Caco-2 (cell line): ENCODE measurements at regions not wholly inside any gene's neighbourhood (a gene's known extent, or its start where the extent isn't known, plus 50 kb on each side); places are given as distances from the start of the nearest gene placed in this dataset.

ENCODE experiments used
- BruUV-seq: library from RNA; stranded (reverse); fragments of 400-500 nt; replicated peaks from 2 replicates; lab custom pipeline; 2021; lab: Mats Ljungman, UMichigan
- CTCF ChIA-PET: fragments of 300-600 bp; sonication (Branson Sonifier 250); formaldehyde crosslinking; loops from one replicate; lab custom pipeline; 2022; ENCODE audit warnings: antibody characterized with exemption; lab: Charles Lee
- POLR2A ChIA-PET: fragments of 300-600 bp; sonication (Branson Sonifier 250); formaldehyde crosslinking; loops from one replicate; lab custom pipeline; 2022; ENCODE audit warnings: antibody characterized with exemption; lab: Charles Lee
- DNase-seq, 2 experiments: peaks; one replicate each; pipeline versions ENCODE4 v3.0.0 to v3.0.0-alpha.2; 2020 to 2022
- H3K27me3 ChIP-seq: replicated peaks from 2 replicates; pipeline ENCODE4 v1.6.0; 2011; ENCODE audit warnings: low read length; ENCODE audit not compliant: control insufficient read depth, insufficient read depth
- H3K36me3 ChIP-seq: 2 replicates; pipeline ENCODE4 v1.5.1; 2011; ENCODE audit warnings: low read length; ENCODE audit not compliant: control insufficient read depth, insufficient read depth
- H3K4me1 ChIP-seq: fragments of 250-450 bp; sonication (Bioruptor Pico); 2 replicates; pipeline ENCODE4 v1.5.1; 2020; ENCODE audit warnings: mild to moderate bottlenecking
- H3K4me3 ChIP-seq: 2 replicates; pipeline ENCODE4 v1.5.1; 2011; ENCODE audit warnings: low read depth, mild to moderate bottlenecking, control low read depth, low read length
- H3K9me3 ChIP-seq: fragments of 250-450 bp; sonication (Bioruptor Pico); 2 replicates; pipeline ENCODE4 v1.5.1; 2020; ENCODE audit warnings: mild to moderate bottlenecking, moderate library complexity
- H3K27ac Mint-ChIP-seq: one replicate; pipeline ENCODE4 v1.8.0; 2022; ENCODE audit warnings: mixed read lengths; ENCODE audit not compliant: unreplicated experiment
- H3K27me3 Mint-ChIP-seq: one replicate; pipeline ENCODE4 v1.8.0; 2022; ENCODE audit warnings: mixed read lengths; ENCODE audit not compliant: insufficient read depth, unreplicated experiment
- H3K36me3 Mint-ChIP-seq: one replicate; pipeline ENCODE4 v1.8.0; 2022; ENCODE audit warnings: mild to moderate bottlenecking, mixed read lengths; ENCODE audit not compliant: insufficient read depth, unreplicated experiment
- H3K4me1 Mint-ChIP-seq: one replicate; pipeline ENCODE4 v1.8.0; 2022; ENCODE audit warnings: low read depth, mixed read lengths; ENCODE audit not compliant: unreplicated experiment
- H3K4me3 Mint-ChIP-seq: one replicate; pipeline ENCODE4 v1.8.0; 2022; ENCODE audit warnings: mild to moderate bottlenecking, moderate library complexity, mixed read lengths; ENCODE audit not compliant: unreplicated experiment
- H3K9me3 Mint-ChIP-seq: one replicate; pipeline ENCODE4 v1.8.0; 2022; ENCODE audit warnings: mixed read lengths; ENCODE audit not compliant: unreplicated experiment
- CTCF ChIP-seq, 2 experiments: fragments of 200-600 bp in 1 of 2; IDR thresholded peaks; 1 replicate in 1 of 2; 2 replicates in 1 of 2; pipeline versions ENCODE4 v1.5.1 to v1.8.0; 2011 to 2022; ENCODE audit warnings: antibody characterized with exemption in 1 of 2, control low read depth in 1 of 2, inconsistent platforms in 1 of 2, low read depth in 1 of 2, low read length in 1 of 2, mild to moderate bottlenecking in 1 of 2, moderate library complexity in 1 of 2; ENCODE audit not compliant: insufficient read depth in 1 of 2, severe bottlenecking in 1 of 2, unreplicated experiment in 1 of 2
- intact Hi-C: fragments of 100-400 bp; cut with micrococcal nuclease; formaldehyde crosslinking; loops from one replicate; pipeline ENCODE4 v1.10.0; 2022; ENCODE audit not compliant: unreplicated experiment

- Histone ChIP-seq H3K36me3 (no peaks in the 10 kb centered on the region), H3K9me3 (no peaks in the 10 kb centered on the region), H3K27me3 (no peaks in the 10 kb centered on the region), H3K4me3 (no peak overlapping the region), H3K4me1 (no peaks in the 10 kb centered on the region)
- ChIA-PET CTCF (no interaction called here), POLR2A (no interaction called here)
- Mint-ChIP-seq H3K27ac (no peak overlapping the region), H3K4me1 (no peaks in the 10 kb centered on the region), H3K4me3 (no peak overlapping the region), H3K27me3 (no peaks in the 10 kb centered on the region), H3K36me3 (no peaks in the 10 kb centered on the region), H3K9me3 (no peaks in the 10 kb centered on the region)
- DNase-seq, result no peak
- TF ChIP-seq CTCF (IDR thresholded peaks at IDR 0.05; ENCODE audit: insufficient read depth in 1 of 2, low read depth in 1 of 2, low read length in 1 of 2, severe bottlenecking in 1 of 2, unreplicated experiment in 1 of 2), result no peak
- no TSS peak for BruUV-seq
- intact Hi-C loops, result no loop called here
These were observed 1716.5 kb upstream of the SLC10A2 start for GRCh38 chr13:104782741-104783140.

- no TSS peak for BruUV-seq
- intact Hi-C loops, result no loop called here
- DNase-seq, result no peak
- H3K27me3 ChIP-seq, result no peaks in the 10 kb centered on the region
- no peak overlapping the region for H3K4me3 Mint-ChIP-seq
- H3K9me3 Mint-ChIP-seq, result no peaks in the 10 kb centered on the region
- H3K4me1 ChIP-seq, result no peaks in the 10 kb centered on the region
- H3K4me1 Mint-ChIP-seq, result no peaks in the 10 kb centered on the region
- H3K27me3 Mint-ChIP-seq, result no peaks in the 10 kb centered on the region
- no peaks in the 10 kb centered on the region for H3K9me3 ChIP-seq
- H3K27ac Mint-ChIP-seq, result no peak overlapping the region
- no peak for TF ChIP-seq CTCF (IDR thresholded peaks at IDR 0.05; ENCODE audit: insufficient read depth in 1 of 2, low read depth in 1 of 2, low read length in 1 of 2, severe bottlenecking in 1 of 2, unreplicated experiment in 1 of 2)
- H3K36me3 Mint-ChIP-seq, result no peaks in the 10 kb centered on the region
- ChIA-PET CTCF (no interaction called here), POLR2A (no interaction called here)
- no peaks in the 10 kb centered on the region for H3K36me3 ChIP-seq
- no peak overlapping the region for H3K4me3 ChIP-seq
These were observed 1713.2 kb upstream of the SLC10A2 start for GRCh38 chr13:104779311-104779993.

- Mint-ChIP-seq H3K4me3 (no peak overlapping the region), H3K27me3 (no peaks in the 10 kb centered on the region), H3K9me3 (no peaks in the 10 kb centered on the region), H3K36me3 (no peaks in the 10 kb centered on the region), H3K27ac (no peak overlapping the region), H3K4me1 (no peaks in the 10 kb centered on the region)
- DNase-seq, result peak in 1 of 2 experiments; percentile 23
- ChIA-PET CTCF (interaction anchor here (0.6 to 1.1 kb wide), 3 partner anchors 10 to 1846 kb away, joined by 3 to 4 read pairs (median 3); no protein-coding TSS in a partner anchor), POLR2A (no interaction called here)
- Histone ChIP-seq H3K27me3 (no peaks in the 10 kb centered on the region), H3K36me3 (no peaks in the 10 kb centered on the region), H3K9me3 (no peaks in the 10 kb centered on the region), H3K4me1 (no peaks in the 10 kb centered on the region), H3K4me3 (no peak overlapping the region)
- intact Hi-C loops, result loop anchor here (2.0 kb wide), 1 partner anchor 1763 kb away; no protein-coding TSS in a partner anchor
- TF ChIP-seq CTCF (IDR thresholded peaks at IDR 0.05; ENCODE audit: insufficient read depth in 1 of 2, low read depth in 1 of 2, low read length in 1 of 2, severe bottlenecking in 1 of 2, unreplicated experiment in 1 of 2), result peak; percentile 51 to 62
- no TSS peak for BruUV-seq
These were observed 1707.6 kb upstream of the SLC10A2 start for GRCh38 chr13:104773775-104774174.
